SH-SY5Y (cell line): ENCODE measurements at regions not wholly inside any gene's neighbourhood (a gene's known extent, or its start where the extent isn't known, plus 50 kb on each side); places are given as distances from the start of the nearest gene placed in this dataset.

Experiments
- GATA2 ChIP-seq: IDR thresholded peaks from 2 replicates; pipeline ENCODE4 v1.6.1; 2011; ENCODE audit warnings: mild to moderate bottlenecking, low read depth, low read length
- GATA3 ChIP-seq: IDR thresholded peaks from 2 replicates; pipeline ENCODE4 v1.6.1; 2011; ENCODE audit warnings: low read depth, mild to moderate bottlenecking, low read length, moderate library complexity

- no peak for TF ChIP-seq GATA2
- TF ChIP-seq GATA3, result no peak
Measured at GRCh38 chr13:74669149-74669548, 534.9 kb upstream of the KLF12 start.
